H9 (cell line): ENCODE measurements at regions not wholly inside any gene's neighbourhood (a gene's known extent, or its start where the extent isn't known, plus 50 kb on each side); places are given as distances from the start of the nearest gene placed in this dataset.

Experiments
- DNase-seq: peaks from one replicate; pipeline ENCODE4 v3.0.0-alpha.2; 2017
- H2AFZ ChIP-seq: one replicate; pipeline ENCODE4 v1.6.1; 2013; ENCODE audit warnings: mild to moderate bottlenecking, low read length, control low read depth, moderate library complexity
- H2AK5ac ChIP-seq: 2 replicates; pipeline ENCODE4 v1.6.1; 2013; ENCODE audit warnings: low read length, control low read depth, mixed read lengths; ENCODE audit not compliant: insufficient read length
- H2BK120ac ChIP-seq: one replicate; pipeline ENCODE4 v1.6.1; 2013; ENCODE audit warnings: low read depth, mild to moderate bottlenecking, low read length, control low read depth, inconsistent platforms; ENCODE audit not compliant: poor library complexity, severe bottlenecking
- H2BK12ac ChIP-seq: 2 replicates; pipeline ENCODE4 v1.6.1; 2013; ENCODE audit warnings: low read length, control low read depth, mixed read lengths, low read depth; ENCODE audit not compliant: insufficient read length
- H2BK15ac ChIP-seq: 2 replicates; pipeline ENCODE4 v1.6.1; 2013; ENCODE audit warnings: low read depth, low read length, control low read depth
- H2BK20ac ChIP-seq: one replicate; pipeline ENCODE4 v1.6.1; 2013; ENCODE audit warnings: low read depth, mild to moderate bottlenecking, low read length, control low read depth, inconsistent platforms; ENCODE audit not compliant: poor library complexity, severe bottlenecking
- H2BK5ac ChIP-seq: 2 replicates; pipeline ENCODE4 v1.6.1; 2013; ENCODE audit warnings: low read length, control low read depth, mixed read lengths; ENCODE audit not compliant: insufficient read length
- H3K14ac ChIP-seq: 2 replicates; pipeline ENCODE4 v1.6.1; 2013; ENCODE audit warnings: low read length, control low read depth; ENCODE audit not compliant: insufficient read depth
- H3K18ac ChIP-seq: 2 replicates; pipeline ENCODE4 v1.6.1; 2013; ENCODE audit warnings: low read depth, mild to moderate bottlenecking, mixed read lengths, low read length, control low read depth; ENCODE audit not compliant: insufficient read length
- H3K23ac ChIP-seq: 2 replicates; pipeline ENCODE4 v1.6.1; 2013; ENCODE audit warnings: low read length, control low read depth, mixed read lengths, low read depth; ENCODE audit not compliant: insufficient read length
- H3K23me2 ChIP-seq: 2 replicates; pipeline ENCODE4 v1.6.1; 2013; ENCODE audit warnings: low read depth, mild to moderate bottlenecking, mixed read lengths, low read length, control low read depth; ENCODE audit not compliant: insufficient read length, poor library complexity, severe bottlenecking
- H3K27ac ChIP-seq: 2 replicates; pipeline ENCODE4 v1.5.1; 2013; ENCODE audit warnings: low read length, control low read depth, mixed read lengths, low read depth; ENCODE audit not compliant: insufficient read length
- H3K27me3 ChIP-seq: 2 replicates; pipeline ENCODE4 v1.6.1; 2013; ENCODE audit warnings: low read length, control low read depth, inconsistent platforms; ENCODE audit not compliant: insufficient read depth
- H3K4ac ChIP-seq: 2 replicates; pipeline ENCODE4 v1.6.1; 2013; ENCODE audit warnings: low read depth, mild to moderate bottlenecking, control low read depth, inconsistent platforms, low read length, moderate library complexity
- H3K4me1 ChIP-seq: 2 replicates; pipeline ENCODE4 v1.6.1; 2013; ENCODE audit warnings: low read length, control low read depth, inconsistent platforms; ENCODE audit not compliant: insufficient read depth
- H3K4me2 ChIP-seq: 2 replicates; pipeline ENCODE4 v1.6.1; 2013; ENCODE audit warnings: low read length, control low read depth, mixed read lengths; ENCODE audit not compliant: insufficient read length, insufficient read depth
- H3K56ac ChIP-seq: 2 replicates; pipeline ENCODE4 v1.6.1; 2013; ENCODE audit warnings: low read depth, mild to moderate bottlenecking, mixed read lengths, low read length, control low read depth; ENCODE audit not compliant: insufficient read length
- H3K79me1 ChIP-seq: 2 replicates; pipeline ENCODE4 v1.6.1; 2013; ENCODE audit warnings: low read depth, mild to moderate bottlenecking, moderate library complexity, low read length, control low read depth, inconsistent platforms; ENCODE audit not compliant: insufficient read depth, poor library complexity, severe bottlenecking
- H3K79me2 ChIP-seq: 2 replicates; pipeline ENCODE4 v1.6.1; 2013; ENCODE audit warnings: low read length, control low read depth, inconsistent platforms; ENCODE audit not compliant: insufficient read depth
- H3K9ac ChIP-seq: 2 replicates; pipeline ENCODE4 v1.6.1; 2013; ENCODE audit warnings: low read length, control low read depth, mixed read lengths; ENCODE audit not compliant: insufficient read length; ENCODE audit errors: extremely low read depth
- H3K9me3 ChIP-seq: one replicate; pipeline ENCODE4 v1.6.1; 2013; ENCODE audit warnings: low read depth, low read length, inconsistent platforms; ENCODE audit not compliant: control insufficient read depth
- H3T11ph ChIP-seq: one replicate; pipeline ENCODE4 v1.6.1; 2013; ENCODE audit warnings: mild to moderate bottlenecking, low read length, control low read depth, inconsistent platforms
- H4K20me1 ChIP-seq: one replicate; pipeline ENCODE4 v1.6.1; 2013; ENCODE audit not compliant: control insufficient read depth, insufficient read length, insufficient read depth
- H4K5ac ChIP-seq: 2 replicates; pipeline ENCODE4 v1.6.1; 2013; ENCODE audit warnings: low read depth, mild to moderate bottlenecking, mixed read lengths, low read length, control low read depth; ENCODE audit not compliant: insufficient read length
- H4K8ac ChIP-seq: replicated peaks from 2 replicates; pipeline ENCODE4 v1.6.1; 2013; ENCODE audit warnings: low read length, control low read depth, mixed read lengths, low read depth; ENCODE audit not compliant: insufficient read length
- H4K91ac ChIP-seq: 2 replicates; pipeline ENCODE4 v1.6.1; 2013; ENCODE audit warnings: low read depth, mild to moderate bottlenecking, moderate library complexity, mixed read lengths, low read length, control low read depth; ENCODE audit not compliant: insufficient read length
- H3K27ac Mint-ChIP-seq, 3 experiments: 2 replicates in 2 of 3; 3 replicates in 1 of 3; pipeline ENCODE4 v1.8.0; 2020 to 2021; ENCODE audit warnings: mixed read lengths in 3 of 3, mild to moderate bottlenecking in 1 of 3, moderate library complexity in 1 of 3
- H3K27me3 Mint-ChIP-seq: 2 replicates; pipeline ENCODE4 v1.8.0; 2021; ENCODE audit warnings: low read depth, mild to moderate bottlenecking, moderate library complexity, mixed read lengths
- H3K36me3 Mint-ChIP-seq, 3 experiments: 2 replicates in 2 of 3; 3 replicates in 1 of 3; pipeline ENCODE4 v1.8.0; 2020 to 2021; ENCODE audit warnings: low read depth in 3 of 3, mixed read lengths in 3 of 3; ENCODE audit not compliant: insufficient read depth in 1 of 3
- H3K4me1 Mint-ChIP-seq, 2 experiments: 2 replicates each; pipeline ENCODE4 v1.8.0; 2020; ENCODE audit warnings: mixed read lengths in 2 of 2
- H3K4me3 Mint-ChIP-seq, 2 experiments: 2 replicates in 1 of 2; 3 replicates in 1 of 2; pipeline ENCODE4 v1.8.0; 2020 to 2021; ENCODE audit warnings: mild to moderate bottlenecking in 2 of 2, mixed read lengths in 2 of 2, moderate library complexity in 1 of 2
- H3K9me3 Mint-ChIP-seq, 2 experiments: 2 replicates in 1 of 2; 3 replicates in 1 of 2; pipeline ENCODE4 v1.8.0; 2020; ENCODE audit warnings: mild to moderate bottlenecking in 2 of 2, mixed read lengths in 2 of 2, moderate library complexity in 1 of 2
- WGBS: extraction: QIAGEN DNeasy Blood & Tissue Kit; methylation state at CpG from one replicate; pipeline ENCODE4 v1.1.7; 2013; ENCODE audit warnings: missing lambda C conversion rate, low lambda C conversion rate, mixed read lengths; ENCODE audit not compliant: insufficient read length; ENCODE audit errors: extremely low coverage; 5-methylcytosine and 5-hydroxymethylcytosine counted together
- TF ChIP-seq, protein P1 (sequence below): fragments of 200-600 bp; sonication (generic); conservative IDR thresholded peaks from 3 replicates; pipeline ENCODE4 v1.8.0; 2021; ENCODE audit warnings: antibody characterized with exemption, mild to moderate bottlenecking

DNA sequence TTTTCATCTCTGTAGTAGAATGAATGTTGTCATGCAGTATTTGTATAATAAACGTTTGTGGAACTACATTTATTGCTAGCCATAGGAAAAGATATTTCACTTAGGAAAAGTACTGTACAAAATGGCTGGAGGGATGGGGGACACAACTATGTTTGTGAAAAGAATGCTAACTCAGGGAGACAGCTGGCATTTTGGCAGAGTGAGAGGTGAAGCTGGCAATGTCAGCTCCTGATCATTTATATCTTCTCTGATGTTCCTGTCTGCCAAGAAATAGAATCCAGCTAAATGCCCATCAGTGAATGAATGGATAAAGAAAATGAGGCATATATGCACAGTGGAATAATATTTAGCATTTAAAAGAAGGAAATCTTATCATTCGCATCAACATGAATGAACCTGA is 313.0 kb upstream of the IRAK1BP1 start:
- no peak overlapping the region for H3K4me3 Mint-ChIP-seq
- Histone ChIP-seq H3K27ac (no peak overlapping the region), H2AFZ (no peak overlapping the region), H2BK120ac (no peak overlapping the region), H3K23ac (no peak overlapping the region), H4K20me1 (no peaks in the 10 kb centered on the region), H3K79me1 (no peaks in the 10 kb centered on the region), H3K4me2 (no peak overlapping the region), H3K18ac (no peak overlapping the region), H3K23me2 (no peaks in the 10 kb centered on the region), H2BK20ac (no peak overlapping the region), H3K4ac (no peak overlapping the region), H2BK15ac (no peak overlapping the region), H4K5ac (no peak overlapping the region), H4K91ac (no peak overlapping the region), H2BK12ac (no peak overlapping the region), H2AK5ac (no peak overlapping the region), H3K79me2 (no peaks in the 10 kb centered on the region), H2BK5ac (no peak overlapping the region), H3K9me3 (no peaks in the 10 kb centered on the region), H3K56ac (no peak overlapping the region), H3K4me1 (no peaks in the 10 kb centered on the region), H3K14ac (no peak overlapping the region), H3K27me3 (no peaks in the 10 kb centered on the region), H4K8ac (no peak overlapping the region), H3K9ac (no peak overlapping the region), H3T11ph (no peak overlapping the region)
- no CpG with 5 or more reads among the region's 2 CpGs for WGBS
- peaks cover 17 to 39% (median 27%) of the 10 kb centered on the region in 3 experiments for H3K36me3 Mint-ChIP-seq
- H3K27me3 Mint-ChIP-seq = no peaks in the 10 kb centered on the region
- peaks cover 41 to 48% of the 10 kb centered on the region in 2 experiments for H3K9me3 Mint-ChIP-seq
- TF ChIP-seq, protein P1, sequence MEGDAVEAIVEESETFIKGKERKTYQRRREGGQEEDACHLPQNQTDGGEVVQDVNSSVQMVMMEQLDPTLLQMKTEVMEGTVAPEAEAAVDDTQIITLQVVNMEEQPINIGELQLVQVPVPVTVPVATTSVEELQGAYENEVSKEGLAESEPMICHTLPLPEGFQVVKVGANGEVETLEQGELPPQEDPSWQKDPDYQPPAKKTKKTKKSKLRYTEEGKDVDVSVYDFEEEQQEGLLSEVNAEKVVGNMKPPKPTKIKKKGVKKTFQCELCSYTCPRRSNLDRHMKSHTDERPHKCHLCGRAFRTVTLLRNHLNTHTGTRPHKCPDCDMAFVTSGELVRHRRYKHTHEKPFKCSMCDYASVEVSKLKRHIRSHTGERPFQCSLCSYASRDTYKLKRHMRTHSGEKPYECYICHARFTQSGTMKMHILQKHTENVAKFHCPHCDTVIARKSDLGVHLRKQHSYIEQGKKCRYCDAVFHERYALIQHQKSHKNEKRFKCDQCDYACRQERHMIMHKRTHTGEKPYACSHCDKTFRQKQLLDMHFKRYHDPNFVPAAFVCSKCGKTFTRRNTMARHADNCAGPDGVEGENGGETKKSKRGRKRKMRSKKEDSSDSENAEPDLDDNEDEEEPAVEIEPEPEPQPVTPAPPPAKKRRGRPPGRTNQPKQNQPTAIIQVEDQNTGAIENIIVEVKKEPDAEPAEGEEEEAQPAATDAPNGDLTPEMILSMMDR = no peak
- no peaks in the 10 kb centered on the region for H3K4me1 Mint-ChIP-seq
- H3K27ac Mint-ChIP-seq = no peak overlapping the region
- DNase-seq = no peak
